Stimulated activated CD8-positive, alpha-beta memory T cell treated with anti-CD3 and anti-CD28 coated beads, Interleukin-2, amount 100 ng/mL, for 48 hours (primary cell): ENCODE measurements at regions not wholly inside any gene's neighbourhood (a gene's known extent, or its start where the extent isn't known, plus 50 kb on each side); places are given as distances from the start of the nearest gene placed in this dataset.
"Not testable (repeated sequence)": the region's sequence is repeated elsewhere in the genome, so short reads cannot be mapped to it uniquely, and the experiment has no call there.

Source experiments
- DNase-seq, 2 donors: peaks; one replicate each; pipeline ENCODE4 v3.0.0-alpha.2; 2020; ENCODE audit warnings: low read depth in 2 of 2

DNA sequence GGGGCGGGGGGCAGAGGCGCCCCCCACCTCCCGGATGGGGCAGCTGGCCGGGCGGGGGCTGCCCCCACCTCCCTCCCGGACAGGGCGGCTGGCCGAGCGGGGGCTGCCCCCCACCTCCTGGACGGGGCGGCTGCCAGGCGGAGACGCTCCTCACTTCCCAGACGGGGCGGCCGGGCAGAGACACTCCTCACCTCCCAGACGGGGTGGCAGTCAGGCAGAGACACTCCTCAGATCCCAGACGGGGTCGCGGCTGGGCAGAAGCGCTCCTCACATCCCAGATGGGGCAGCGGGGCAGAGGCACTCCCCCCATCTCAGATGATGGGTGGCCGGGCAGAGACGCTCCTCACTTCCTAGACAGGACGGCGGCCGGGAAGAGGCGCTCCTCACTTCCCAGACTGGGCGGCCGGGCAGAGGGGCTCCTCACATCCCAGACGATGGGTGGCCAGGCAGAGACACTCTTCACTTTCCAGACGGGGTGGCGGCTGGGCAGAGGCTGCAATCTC lies 240.1 kb downstream of the NPIPA7 start:
- DNase-seq: not testable (repeated sequence)

DNA sequence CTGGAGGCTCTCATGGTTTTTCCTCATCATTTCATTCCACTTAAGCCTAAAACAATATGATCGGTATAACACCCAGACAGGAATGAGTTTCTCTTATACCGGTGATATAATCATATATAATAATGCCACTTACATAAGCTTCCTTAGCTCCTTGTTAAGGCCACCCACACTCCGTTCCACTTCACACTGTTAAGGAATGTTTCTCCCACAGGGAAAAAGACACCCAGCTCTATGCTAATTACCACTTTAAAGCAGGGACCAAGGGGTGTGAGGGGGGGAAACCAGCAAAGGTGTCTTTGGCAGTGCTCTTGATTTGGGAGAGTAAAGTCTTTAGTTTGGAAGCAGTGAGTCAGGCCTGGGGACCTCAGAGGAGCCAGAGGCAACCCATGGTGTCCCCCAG lies 245.4 kb downstream of the NPIPA7 start:
- not testable (repeated sequence) for DNase-seq

DNA sequence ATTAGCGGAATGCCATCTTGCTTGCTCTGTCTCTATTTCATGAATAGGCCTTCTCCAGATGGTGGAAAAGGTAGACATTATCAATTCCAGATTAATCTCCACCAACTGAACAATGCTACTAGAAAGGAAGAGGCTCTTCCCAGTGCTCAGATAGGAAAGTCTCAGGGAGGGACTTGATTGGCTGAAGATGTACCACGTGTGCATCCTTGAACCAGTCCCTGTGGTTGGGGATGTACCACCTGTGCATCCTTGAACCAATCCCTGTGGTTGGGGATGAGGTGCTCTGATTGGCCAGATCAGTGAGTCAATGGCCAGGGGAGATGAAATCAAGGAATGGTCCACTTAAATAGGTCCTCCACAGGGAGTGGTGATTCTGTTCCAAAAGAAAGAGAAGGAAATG lies 246.2 kb downstream of the NPIPA7 start:
- not testable (repeated sequence) for DNase-seq

DNA sequence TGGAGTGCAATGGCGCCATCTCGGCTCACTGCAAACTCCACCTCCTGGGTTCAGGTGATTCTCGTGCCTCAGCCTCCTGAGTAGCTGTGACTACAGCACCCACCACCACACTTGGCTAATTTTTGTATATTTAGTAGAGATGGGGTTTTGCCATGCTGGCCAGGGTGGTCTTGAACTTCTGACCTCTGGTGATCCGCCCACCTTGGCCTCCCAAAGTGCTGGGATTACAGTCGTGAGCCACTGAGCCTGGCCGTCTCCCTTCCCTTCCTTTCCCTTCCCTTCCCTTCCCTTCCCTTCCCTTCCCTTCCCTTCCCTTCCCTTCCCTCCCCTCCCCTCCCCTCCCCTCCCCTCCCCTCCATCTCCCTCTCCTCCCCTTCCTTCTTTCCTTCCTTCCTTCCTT lies 248.9 kb downstream of the NPIPA7 start:
- not testable (repeated sequence) for DNase-seq

DNA sequence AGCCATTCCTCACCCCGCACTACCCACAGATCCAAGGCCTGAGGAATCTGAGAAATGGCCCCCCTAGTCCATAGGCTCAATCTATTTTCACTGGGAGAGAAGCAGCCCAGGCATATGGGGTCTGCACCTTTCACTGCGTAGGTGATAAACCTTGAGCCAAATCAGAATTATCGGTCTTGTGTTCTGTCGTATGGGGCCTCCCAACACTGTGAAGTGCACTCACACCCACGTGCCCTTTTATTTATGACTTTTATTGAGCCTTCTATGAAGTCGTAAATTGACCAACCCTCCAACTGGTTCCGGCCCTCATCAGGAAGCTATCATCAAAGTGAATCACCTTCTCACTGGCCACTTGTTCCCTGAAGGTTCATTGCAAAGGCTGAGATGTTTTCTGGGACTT lies 259.3 kb downstream of the NPIPA7 start:
- DNase-seq: not testable (repeated sequence)

DNA sequence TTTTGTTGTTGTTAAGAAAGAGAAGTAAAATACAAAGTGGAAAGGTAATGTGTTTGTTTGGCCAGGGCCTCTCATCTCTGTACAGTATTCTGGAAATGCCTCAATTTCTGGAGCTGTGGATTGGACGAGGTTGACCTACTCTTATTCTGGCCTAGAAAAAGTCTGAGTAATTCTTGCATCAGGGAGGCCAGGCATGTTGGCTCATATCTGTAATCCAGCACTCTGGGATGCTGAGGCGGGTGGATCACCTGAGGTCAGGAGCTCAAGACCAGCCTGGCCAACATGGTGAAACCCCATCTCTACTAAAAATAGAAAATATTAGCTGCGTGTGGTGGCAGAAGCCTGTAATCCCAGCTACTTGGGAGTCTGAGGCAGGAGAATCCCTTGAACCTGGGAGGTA lies 259.8 kb downstream of the NPIPA7 start:
- not testable (repeated sequence) for DNase-seq

DNA sequence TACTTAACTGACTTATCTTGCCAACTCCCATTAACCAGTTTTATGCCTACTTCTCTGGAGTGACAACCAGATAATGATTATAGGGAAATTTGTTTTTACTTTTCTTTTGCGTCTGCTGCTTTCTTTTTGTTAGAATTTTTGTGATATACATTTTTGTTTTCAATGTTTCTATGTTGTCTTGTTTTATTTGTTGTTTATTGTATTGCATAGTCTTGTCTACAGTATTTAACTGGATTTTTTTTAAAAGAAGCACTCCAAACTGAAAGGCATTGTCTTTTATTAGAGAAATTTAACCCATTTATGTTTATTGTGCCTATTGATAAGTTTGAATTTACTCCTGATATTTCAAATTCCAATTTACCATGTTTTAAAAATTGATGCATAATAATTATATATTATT lies 264.9 kb downstream of the NPIPA7 start:
- not testable (repeated sequence) for DNase-seq

DNA sequence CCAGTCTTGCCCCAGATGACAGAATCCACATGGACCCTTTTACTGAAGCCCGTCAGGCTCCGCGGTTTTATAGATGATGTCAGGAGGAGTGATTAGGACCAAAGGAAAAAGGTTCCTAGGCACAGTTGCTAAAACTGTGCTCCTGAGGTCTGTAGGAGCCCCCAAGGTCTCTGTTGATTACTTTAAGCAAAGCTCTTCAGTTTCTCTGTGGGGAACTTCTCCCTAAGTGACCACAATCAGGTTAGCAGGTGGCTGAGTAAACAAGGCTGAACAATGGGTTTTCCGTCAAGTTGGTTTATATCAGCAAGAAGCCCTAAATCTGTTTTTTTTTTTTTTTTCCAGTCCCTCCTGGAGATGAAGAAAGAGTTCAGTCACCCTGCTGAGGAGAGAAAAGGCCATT lies 269.1 kb downstream of the NPIPA7 start:
- DNase-seq: not testable (repeated sequence)

DNA sequence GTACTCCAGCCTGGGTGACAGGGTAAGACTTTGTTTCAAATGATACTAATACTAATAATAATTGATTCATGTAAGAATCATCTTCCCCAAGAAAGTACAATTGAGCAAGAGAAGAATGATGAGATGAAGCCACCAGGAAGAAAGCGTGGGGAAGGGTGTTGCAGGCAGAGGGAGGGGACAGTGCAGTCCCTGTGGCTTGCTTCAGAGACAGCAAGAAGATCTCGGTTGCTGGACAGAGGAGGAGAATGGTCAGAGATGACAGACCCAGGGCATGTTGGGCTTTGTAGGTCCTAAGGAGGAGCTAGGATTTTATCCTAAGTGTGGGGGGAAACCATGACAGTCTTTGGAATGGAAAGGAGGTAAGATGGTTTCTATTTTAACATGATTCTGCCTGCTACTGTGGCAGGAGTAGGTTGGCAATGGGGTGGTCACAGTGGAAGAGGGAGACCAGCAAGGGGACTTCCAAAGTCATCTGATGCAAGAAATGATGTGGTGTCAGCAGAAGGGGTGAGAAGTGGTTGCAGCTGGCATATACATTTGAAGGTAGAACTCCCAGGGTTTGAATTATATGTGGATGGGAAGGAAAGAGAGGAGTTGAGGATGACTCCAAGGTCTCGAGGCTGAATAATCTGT lies 293.4 kb downstream of the NPIPA7 start:
- not testable (repeated sequence) for DNase-seq

DNA sequence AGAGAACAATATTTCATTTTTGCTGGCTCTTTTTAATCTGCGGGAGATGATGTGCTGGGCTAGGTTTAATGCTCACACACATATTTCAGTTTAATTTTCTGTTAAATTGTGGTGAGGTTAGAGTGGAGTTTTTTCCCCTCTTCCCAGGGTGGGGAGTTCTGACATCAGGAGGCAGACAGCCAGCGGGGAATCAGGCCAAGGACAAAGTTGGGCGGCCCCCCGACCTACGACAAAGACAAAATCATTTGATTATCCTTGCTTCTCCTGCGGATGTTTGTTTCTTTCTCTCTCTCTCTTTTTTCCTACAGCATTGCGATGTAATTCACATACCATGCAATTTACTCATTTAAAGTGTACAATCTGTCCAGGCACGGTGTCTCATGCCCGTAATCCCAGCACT lies 295.9 kb downstream of the NPIPA7 start:
- not testable (repeated sequence) for DNase-seq

DNA sequence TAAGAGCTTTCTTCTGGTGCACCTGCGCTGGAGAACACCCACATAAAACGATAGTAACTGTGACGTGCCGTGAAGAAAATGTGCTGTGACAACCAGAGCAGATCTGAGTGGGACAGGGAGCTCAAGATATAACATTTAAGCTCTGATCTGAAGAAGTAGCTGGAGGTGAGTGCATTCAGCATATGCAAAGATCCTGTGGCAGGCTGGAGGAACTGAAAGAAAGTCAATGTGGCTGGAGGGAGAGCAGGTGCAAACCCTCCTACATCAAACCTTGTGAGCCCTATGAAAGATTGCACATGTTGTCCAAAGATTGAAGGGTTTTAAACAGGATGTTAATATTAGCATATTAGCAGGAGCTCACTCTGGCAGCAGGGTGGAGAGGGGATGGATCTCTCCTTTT lies 342.9 kb downstream of the NPIPA7 start:
- not testable (repeated sequence) for DNase-seq

DNA sequence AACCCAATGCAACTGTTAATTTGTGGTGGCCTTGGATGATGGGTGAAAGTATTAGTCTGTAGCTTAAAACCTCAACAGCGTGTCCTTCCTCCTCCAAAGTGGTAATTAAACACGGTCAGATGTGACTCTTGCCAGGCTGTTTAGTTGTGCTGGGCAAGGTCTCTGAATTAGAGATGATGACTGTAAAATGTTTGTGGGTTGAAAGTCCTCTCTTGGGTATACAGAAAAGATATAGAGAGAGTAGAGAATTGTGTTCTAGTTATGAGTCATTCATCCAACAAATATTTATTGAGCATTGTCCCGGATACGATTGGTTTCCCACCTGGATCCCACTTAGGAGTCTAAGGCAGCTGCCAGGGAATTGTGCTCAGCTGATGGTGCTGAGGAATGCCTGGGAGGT lies 343.7 kb downstream of the NPIPA7 start:
- DNase-seq: not testable (repeated sequence)

DNA sequence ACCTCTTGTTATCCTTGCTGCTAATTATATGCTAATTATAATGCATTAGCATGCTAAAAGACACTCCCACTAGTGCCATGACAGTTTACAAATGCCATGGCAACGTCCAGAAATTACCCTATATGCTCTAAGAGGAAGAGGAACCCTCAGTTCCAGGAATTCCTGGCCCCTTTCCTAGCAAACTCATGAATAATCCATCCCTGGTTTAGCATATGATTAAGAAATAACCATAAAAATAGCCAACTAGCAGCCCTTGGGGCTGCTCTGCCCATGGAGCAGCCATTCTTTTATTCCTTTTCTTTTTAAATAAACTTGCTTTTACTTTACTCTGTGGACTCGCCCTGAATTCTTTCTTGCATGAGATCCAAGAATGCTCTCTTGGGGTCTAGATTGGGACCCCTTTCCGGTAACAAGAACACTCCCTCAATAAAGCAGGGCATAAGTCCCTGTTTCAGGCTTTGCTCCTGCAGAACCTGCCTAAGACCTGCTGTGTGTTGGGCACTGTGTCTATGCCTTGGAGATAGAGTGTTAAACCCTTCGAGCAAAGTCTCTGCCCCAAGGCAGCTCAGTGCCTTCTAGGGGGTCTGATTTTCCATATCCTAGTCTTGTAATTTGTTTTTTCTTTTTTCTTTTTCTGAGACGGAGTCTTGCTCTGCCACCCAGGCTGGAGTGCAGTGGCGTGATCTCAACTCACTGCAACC lies 345.0 kb downstream of the NPIPA7 start:
- not testable (repeated sequence) for DNase-seq

DNA sequence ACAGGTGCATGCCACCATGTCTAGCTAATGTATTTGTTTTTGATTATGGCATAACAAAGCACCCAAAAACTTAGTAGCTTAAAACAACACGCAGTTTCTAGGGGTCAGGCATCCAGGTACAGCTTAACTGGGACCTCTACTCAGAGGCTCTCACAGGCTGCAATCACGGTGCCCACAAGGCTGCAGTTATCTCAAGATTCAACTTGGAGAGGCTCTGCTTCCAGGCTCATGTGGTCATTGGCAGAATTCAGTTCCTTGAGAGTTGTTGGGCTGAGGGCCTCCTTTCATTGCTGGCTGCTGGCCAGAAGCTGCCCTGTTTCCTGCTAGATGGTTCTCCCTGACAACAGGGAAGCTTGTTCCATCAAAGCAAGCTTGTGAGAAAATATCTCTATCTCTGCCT lies 348.1 kb downstream of the NPIPA7 start:
- DNase-seq: not testable (repeated sequence)

DNA sequence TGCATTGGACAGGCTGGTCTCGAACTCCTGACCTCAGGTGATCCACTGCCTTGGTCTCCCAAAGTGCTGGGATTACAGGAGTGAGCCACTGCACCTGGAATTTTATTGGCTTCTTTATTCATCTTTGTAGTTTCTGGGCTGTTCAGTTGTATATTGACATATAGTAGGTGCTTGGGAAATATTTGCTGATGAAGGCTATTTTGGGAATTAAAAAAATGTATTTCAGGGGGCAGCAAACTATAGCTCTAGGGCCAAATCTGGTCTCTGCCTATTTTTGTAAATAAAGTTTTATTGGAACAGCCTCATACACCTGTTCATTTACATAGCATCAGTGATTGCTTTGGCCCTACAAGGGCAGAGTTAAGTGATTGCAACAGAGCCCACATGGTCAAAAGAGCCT lies 363.6 kb downstream of the NPIPA7 start:
- DNase-seq: not testable (repeated sequence)

DNA sequence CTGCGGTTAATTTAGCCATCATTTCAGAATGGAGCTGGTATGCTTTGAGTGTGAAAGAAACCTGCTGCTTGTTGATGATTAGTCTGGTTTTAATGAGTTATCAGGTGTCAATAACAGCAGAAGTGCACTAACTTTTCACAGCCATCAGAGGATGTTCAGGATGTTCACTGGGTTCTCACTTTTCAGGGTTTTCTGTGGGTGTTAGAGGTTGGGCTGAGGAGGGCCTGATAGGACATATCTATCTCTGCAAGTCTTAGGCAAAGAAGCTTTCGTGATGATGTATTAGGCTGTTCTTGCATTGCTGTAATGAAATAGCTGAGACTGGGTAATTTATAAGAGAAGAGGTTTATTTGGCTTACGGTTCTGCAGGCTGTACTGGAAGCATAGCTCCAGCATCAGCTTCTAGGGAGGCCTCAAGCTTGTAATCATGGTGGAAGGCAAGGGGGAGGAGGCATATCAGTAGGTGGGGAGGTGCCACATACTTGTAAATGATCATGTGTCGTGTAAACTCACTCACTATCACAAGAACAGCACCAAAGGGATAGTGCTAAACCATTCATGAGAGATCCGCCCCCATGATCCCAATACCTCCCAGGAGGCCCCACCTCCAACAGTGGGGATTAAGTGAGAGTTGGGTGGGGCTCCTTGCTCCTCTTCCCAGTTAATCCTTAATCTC lies 376.2 kb downstream of the NPIPA7 start:
- DNase-seq: not testable (repeated sequence)

DNA sequence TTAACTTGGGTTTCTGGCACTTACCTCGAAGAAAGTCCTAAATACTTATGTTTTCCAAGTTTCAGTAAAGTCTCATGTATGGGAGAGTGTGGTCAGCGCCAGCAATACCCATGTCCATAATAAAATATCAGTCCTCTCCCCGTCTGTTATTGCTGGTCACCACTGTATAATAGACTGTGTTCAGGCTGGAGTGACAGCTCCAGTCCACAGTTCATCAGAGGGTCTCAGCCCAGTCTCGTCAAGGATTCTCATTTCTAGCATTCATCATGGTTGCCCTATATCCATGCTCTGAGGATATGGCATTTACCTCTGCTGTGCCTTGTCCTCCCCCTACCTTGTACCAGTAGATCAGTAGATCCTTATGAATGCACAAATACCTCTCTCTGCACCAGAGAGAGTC lies 384.5 kb downstream of the NPIPA7 start:
- no peak for DNase-seq

DNA sequence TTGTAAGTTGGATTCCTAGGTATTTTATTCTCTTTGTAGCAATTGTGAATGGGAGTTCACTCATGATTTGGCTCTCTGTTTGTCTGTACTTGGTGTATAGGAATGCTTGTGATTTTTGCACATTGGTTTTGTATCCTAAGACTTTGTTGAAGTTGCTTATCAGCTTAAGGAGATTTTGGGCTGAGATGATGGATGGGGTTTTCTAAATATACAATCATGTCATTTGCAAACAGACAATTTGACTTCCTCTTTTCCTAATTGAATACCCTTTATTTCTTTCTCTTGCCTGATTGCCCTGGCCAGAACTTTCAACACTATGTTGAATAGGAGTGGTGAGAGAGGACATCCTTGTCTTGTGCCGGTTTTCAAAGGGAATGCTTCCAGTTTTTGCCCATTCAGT lies 391.8 kb downstream of the NPIPA7 start:
- not testable (repeated sequence) for DNase-seq

DNA sequence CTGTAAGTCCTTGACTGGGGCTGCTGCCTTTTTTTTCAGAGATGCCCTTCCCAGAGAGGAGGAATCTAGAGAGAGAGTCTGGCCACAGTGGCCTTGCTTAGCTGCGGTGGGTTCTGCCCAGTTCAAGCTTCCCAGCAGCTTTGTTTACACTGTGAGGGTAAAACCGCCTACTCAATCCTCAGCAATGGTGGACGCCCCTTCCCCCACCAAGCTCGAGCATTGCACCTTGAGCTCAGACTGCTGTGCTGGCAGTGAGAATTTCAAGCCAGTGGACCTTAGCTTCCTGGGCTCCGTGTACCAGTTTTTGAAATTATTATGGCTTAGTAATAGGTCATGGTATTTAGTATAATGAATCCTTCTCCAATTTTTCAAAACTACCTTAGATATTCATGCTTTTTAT lies 395.4 kb downstream of the NPIPA7 start:
- DNase-seq: no peak

DNA sequence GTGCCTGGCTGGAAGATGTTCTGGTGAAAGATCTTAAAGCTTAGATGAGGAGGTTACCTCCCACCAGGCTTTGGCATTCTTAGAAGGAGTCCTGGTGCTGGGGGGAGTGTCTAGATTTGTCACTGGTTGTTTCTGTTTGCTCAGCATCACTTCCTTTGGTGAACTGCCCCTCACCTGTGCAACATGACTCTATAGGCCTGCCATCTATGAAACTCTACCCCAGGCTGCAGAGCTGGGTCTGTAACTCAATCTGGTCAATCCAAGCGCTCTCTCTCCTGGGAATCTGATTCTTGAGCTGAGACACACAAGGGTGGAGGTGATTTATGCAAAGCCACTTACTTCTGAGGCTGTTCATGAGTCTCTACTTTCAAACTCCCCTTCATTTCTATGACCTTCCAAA lies 399.4 kb downstream of the NPIPA7 start:
- DNase-seq: no peak

DNA sequence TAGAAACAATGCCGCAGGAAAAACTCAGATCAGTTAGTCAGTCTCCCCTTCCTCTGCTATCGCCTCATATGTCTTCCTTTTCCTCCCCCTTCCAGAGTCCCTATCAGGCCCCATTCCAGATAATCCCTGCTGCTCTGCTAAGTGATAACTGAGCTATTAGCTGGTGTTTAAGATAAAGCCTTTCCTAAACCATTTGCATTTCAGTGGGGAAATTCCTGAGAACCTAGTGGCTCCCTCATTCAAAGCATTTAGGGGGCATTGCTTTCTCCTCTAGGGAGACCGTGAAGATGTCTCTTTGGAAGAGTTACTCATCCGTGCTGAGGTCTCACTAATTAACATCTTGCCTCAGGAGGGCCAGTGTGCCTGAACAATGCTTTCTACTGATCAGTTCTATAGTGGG lies 401.6 kb downstream of the NPIPA7 start:
- no peak for DNase-seq

DNA sequence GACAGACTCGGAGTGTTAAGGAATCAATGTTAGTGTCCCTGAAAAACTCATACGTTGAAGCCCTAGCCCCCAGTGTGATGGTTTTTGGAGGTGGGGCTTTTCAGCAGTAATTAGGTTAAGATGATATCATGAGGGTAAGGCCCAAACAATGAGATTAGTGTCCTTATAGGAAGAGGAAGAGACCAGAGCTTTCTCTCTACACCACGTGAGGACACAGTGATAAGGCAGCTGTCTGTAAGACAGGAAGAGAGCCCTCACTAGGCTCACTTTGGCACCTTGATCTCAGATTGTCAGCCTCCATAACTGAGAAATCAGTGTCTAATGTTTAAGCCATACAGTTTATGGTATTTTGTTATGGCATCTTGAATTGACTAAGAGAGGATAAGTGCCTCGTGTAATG lies 403.2 kb downstream of the NPIPA7 start:
- no peak for DNase-seq

DNA sequence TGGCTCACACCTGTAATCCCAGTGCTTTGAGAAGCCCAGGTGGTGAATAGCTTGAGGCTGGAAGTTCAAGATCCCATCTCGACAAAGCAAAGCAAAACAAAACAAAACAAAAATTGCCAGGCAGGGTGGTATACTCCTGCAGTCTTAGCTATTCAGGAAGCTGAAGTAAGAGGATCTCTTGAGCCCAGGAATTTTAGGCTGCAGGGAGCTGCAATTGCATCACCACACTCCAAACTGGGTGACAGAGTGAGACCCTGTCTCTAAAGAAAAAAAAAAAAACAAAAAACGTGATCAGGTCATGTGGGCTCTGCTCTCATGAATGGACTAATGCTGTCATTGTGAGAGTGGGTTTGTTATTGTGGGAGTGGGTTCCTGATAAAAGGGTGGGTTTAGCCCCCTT lies 409.1 kb downstream of the NPIPA7 start:
- no peak for DNase-seq
